HepG2 (cell line): ENCODE measurements at regions not wholly inside any gene's neighbourhood (a gene's known extent, or its start where the extent isn't known, plus 50 kb on each side); places are given as distances from the start of the nearest gene placed in this dataset.

Source experiments
- ATAC-seq: fragments of 200-7000 bp; cut with Tn5 transposase; 3 replicates; pipeline ENCODE4 v1.9.1; 2020; ENCODE audit warnings: mild to moderate bottlenecking, moderate library complexity
- BruUV-seq: library from RNA; stranded (reverse); fragments of 400-500 nt; replicated peaks from 2 replicates; lab custom pipeline; 2021; lab: Mats Ljungman, UMichigan
- CTCF ChIA-PET: fragments of 300-600 bp; formaldehyde crosslinking; extraction: SDS; loops from one replicate; lab custom pipeline; 2021; ENCODE audit warnings: low total read pairs, inconsistent platforms, low intra/inter-chr PET ratio; lab: Yijun Ruan, JAX
- POLR2A ChIA-PET: fragments of 350-600 bp; sonication (Branson Sonifier 250); formaldehyde crosslinking; loops from one replicate; lab custom pipeline; 2020; ENCODE audit warnings: antibody characterized with exemption, inconsistent platforms; lab: Yijun Ruan, JAX
- DNase-seq: peaks from one replicate; pipeline ENCODE4 v3.0.0-alpha.2; 2015; ENCODE audit warnings: low spot score
- FAIRE-seq: peaks from 3 replicates; lab custom pipeline; 2011; peaks lifted over from hg19 to GRCh38; lab: Jason Lieb, UNC
- H2AFZ ChIP-seq: one replicate; pipeline ENCODE4 v1.6.1; 2011; ENCODE audit warnings: low read length, inconsistent platforms
- H3K27ac ChIP-seq: fragments of 300-600 bp; 3 replicates; pipeline ENCODE4 v1.8.0; 2011; ENCODE audit warnings: mixed run types, mild to moderate bottlenecking, mixed read lengths, low read length, inconsistent platforms; ENCODE audit not compliant: insufficient read depth; ENCODE audit errors: extremely low read length
- H3K27me3 ChIP-seq, 2 experiments: fragments of 200-600 bp in 1 of 2; 2 replicates in 1 of 2; 3 replicates in 1 of 2; pipeline versions ENCODE4 v1.6.0 to v1.8.0; 2011; ENCODE audit warnings: low read length in 2 of 2, mild to moderate bottlenecking in 2 of 2, moderate library complexity in 2 of 2, inconsistent platforms in 1 of 2; ENCODE audit not compliant: insufficient read depth in 2 of 2, control insufficient read depth in 1 of 2
- H3K36me3 ChIP-seq, 2 experiments: fragments of 200-600 bp in 1 of 2; replicated peaks in 1 of 2; 2 replicates in 1 of 2; 3 replicates in 1 of 2; pipeline versions ENCODE4 v1.5.1 to v1.8.0; 2011; ENCODE audit warnings: low read length in 2 of 2, inconsistent platforms in 1 of 2; ENCODE audit not compliant: insufficient read depth in 2 of 2, control insufficient read depth in 1 of 2
- H3K4me1 ChIP-seq: 2 replicates; pipeline ENCODE4 v1.5.1; 2012; ENCODE audit warnings: low read length, inconsistent platforms; ENCODE audit not compliant: insufficient read depth
- H3K4me2 ChIP-seq: 2 replicates; pipeline ENCODE4 v1.6.0; 2011; ENCODE audit warnings: low read depth, low read length, inconsistent platforms
- H3K4me3 ChIP-seq, 3 experiments: fragments of 200-600 bp in 1 of 3; sonication (generic), shearing (Covaris generic) in 1 of 3; replicated peaks in 1 of 3; 2 replicates each; pipeline ENCODE4 v1.5.1; 2011 to 2016; ENCODE audit warnings: low read length in 3 of 3, inconsistent platforms in 2 of 3, low read depth in 2 of 3, mild to moderate bottlenecking in 2 of 3, control low read depth in 1 of 3, mixed read lengths in 1 of 3; ENCODE audit not compliant: insufficient read depth in 1 of 3
- H3K79me2 ChIP-seq: one replicate; pipeline ENCODE4 v1.6.1; 2011; ENCODE audit warnings: low read length, inconsistent platforms; ENCODE audit not compliant: insufficient read depth
- H3K9ac ChIP-seq: 2 replicates; pipeline ENCODE4 v1.6.0; 2011; ENCODE audit warnings: mild to moderate bottlenecking, low read depth, low read length, inconsistent platforms; ENCODE audit not compliant: insufficient read depth
- H3K9me3 ChIP-seq: 2 replicates; pipeline ENCODE4 v1.5.1; 2012; ENCODE audit warnings: mild to moderate bottlenecking, low read length
- H4K20me1 ChIP-seq: 2 replicates; pipeline ENCODE4 v1.6.0; 2011; ENCODE audit warnings: inconsistent platforms, mild to moderate bottlenecking, low read length, moderate library complexity; ENCODE audit not compliant: insufficient read depth
- CBX2 ChIP-seq, 2 experiments: fragments of 200-600 bp in 1 of 2; sonication (generic); formaldehyde crosslinking in 1 of 2; IDR thresholded peaks; 2 replicates each; pipeline versions ENCODE4 v1.7.0 to v1.8.1; 2018 to 2022; ENCODE audit warnings: low read depth in 2 of 2, low read length in 1 of 2, mild to moderate bottlenecking in 1 of 2, missing genetic modification reagents in 1 of 2
- GFI1 ChIP-seq: sonication (generic); formaldehyde crosslinking; IDR thresholded peaks from 2 replicates; pipeline ENCODE4 v1.5.0; 2020; ENCODE audit warnings: missing genetic modification reagents, mild to moderate bottlenecking, borderline replicate concordance
- HMG20A ChIP-seq: IDR thresholded peaks from 2 replicates; pipeline ENCODE4 v1.6.1; 2016; ENCODE audit warnings: borderline replicate concordance
- KDM2A ChIP-seq: sonication (generic); formaldehyde crosslinking; IDR thresholded peaks from 2 replicates; pipeline ENCODE4 v1.4.0; 2020; ENCODE audit warnings: low read depth, missing genetic modification reagents, borderline replicate concordance
- KDM4B ChIP-seq: sonication (generic); formaldehyde crosslinking; IDR thresholded peaks from 2 replicates; pipeline ENCODE4 v1.4.0; 2020; ENCODE audit warnings: missing genetic modification reagents
- MZF1 ChIP-seq: sonication (generic); formaldehyde crosslinking; IDR thresholded peaks from 2 replicates; pipeline ENCODE4 v1.8.1; 2023; ENCODE audit warnings: mild to moderate bottlenecking, missing genetic modification reagents, borderline replicate concordance
- PBX2 ChIP-seq: IDR thresholded peaks from 2 replicates; pipeline ENCODE4 v1.6.1; 2016; ENCODE audit warnings: control low read depth
- ZBTB37 ChIP-seq: sonication (generic); formaldehyde crosslinking; IDR thresholded peaks from 2 replicates; pipeline ENCODE4 v1.4.0; 2020; ENCODE audit warnings: mild to moderate bottlenecking, missing genetic modification reagents
- ZBTB40 ChIP-seq, 2 experiments: fragments of 450-650 bp in 1 of 2; sonication (generic) in 1 of 2; formaldehyde crosslinking in 1 of 2; IDR thresholded peaks; 2 replicates each; pipeline versions ENCODE4 v1.6.1 to v1.8.0; 2016 to 2022; ENCODE audit warnings: antibody characterized with exemption in 1 of 2, mild to moderate bottlenecking in 1 of 2, missing genetic modification reagents in 1 of 2
- ZGPAT ChIP-seq: IDR thresholded peaks from 2 replicates; pipeline ENCODE4 v1.6.1; 2016; ENCODE audit warnings: mild to moderate bottlenecking
- ZNF577 ChIP-seq: sonication (generic); formaldehyde crosslinking; IDR thresholded peaks from 2 replicates; pipeline ENCODE4 v1.4.0; 2020; ENCODE audit warnings: mild to moderate bottlenecking, low read depth, missing genetic modification reagents, borderline replicate concordance
- WGBS: methylation state at CpG from one replicate; pipeline ENCODE4 v1.1.6; 2017; ENCODE audit warnings: low lambda C conversion rate; 5-methylcytosine and 5-hydroxymethylcytosine counted together
- in situ Hi-C: cut with HindIII; loops from 2 replicates; pipeline ENCODE4 v1.10.0; 2017; ENCODE audit warnings: low pct_unique_long_range_greater_than_20kb; ENCODE audit not compliant: extremely low pct_ligation_motif_present
- intact Hi-C: fragments of 100-400 bp; cut with micrococcal nuclease; formaldehyde crosslinking; loops from one replicate; pipeline ENCODE4 v1.10.0; 2022; ENCODE audit not compliant: unreplicated experiment

- intact Hi-C loops (no loop called here), in situ Hi-C loops (no loop called here)
- no peak overlapping the region for H2AFZ ChIP-seq
- FAIRE-seq (no peak), DNase-seq (no peak), ATAC-seq (no peak)
- 0% methylated on average over 1 of the region's 1 CpG for WGBS
- H3K36me3 ChIP-seq = no peaks in the 10 kb centered on the region
- no peak overlapping the region for H3K9ac ChIP-seq
- no peak overlapping the region for H3K27ac ChIP-seq
- CTCF ChIA-PET = no interaction called here
- no peak overlapping the region for H3K4me2 ChIP-seq
- H3K4me3 ChIP-seq = no peak overlapping the region
- BruUV-seq = no TSS peak
- TF ChIP-seq HMG20A (CRISPR knock-in tag) = no peak
- no peak for TF ChIP-seq ZGPAT
- no peak for TF ChIP-seq PBX2 (CRISPR knock-in tag)
- no peak for TF ChIP-seq ZBTB37 (CRISPR knock-in tag)
- no peak for TF ChIP-seq MZF1 (CRISPR knock-in tag)
- no peak for TF ChIP-seq ZNF577 (CRISPR knock-in tag)
- no peak for TF ChIP-seq CBX2 (IDR thresholded peaks at IDR 0.05; ENCODE audit: low read depth, low read length)
- TF ChIP-seq CBX2 (CRISPR knock-in tag; IDR thresholded peaks at IDR 0.05; ENCODE audit: low read depth) = no peak
- TF ChIP-seq KDM2A = no peak
- TF ChIP-seq GFI1 (CRISPR knock-in tag) = no peak
- TF ChIP-seq KDM4B = no peak
- no peak for TF ChIP-seq ZBTB40 (IDR thresholded peaks at IDR 0.05)
- no peak for TF ChIP-seq ZBTB40 (CRISPR knock-in tag; IDR thresholded peaks at IDR 0.05)
- H3K79me2 ChIP-seq = no peaks in the 10 kb centered on the region
- 0 out of 2 replicates have a peak, but pooled peaks cover 9% of the 10 kb centered on the region for H3K9me3 ChIP-seq
- POLR2A ChIA-PET = no interaction called here
- no peaks in the 10 kb centered on the region for H3K27me3 ChIP-seq
- no peaks in the 10 kb centered on the region for H4K20me1 ChIP-seq
- no peaks in the 10 kb centered on the region for H3K4me1 ChIP-seq
These were observed 244.5 kb upstream of the PKDCC start for GRCh38 chr2:41803361-41803760.
